RWPE1 (cell line): ENCODE measurements at regions not wholly inside any gene's neighbourhood (a gene's known extent, or its start where the extent isn't known, plus 50 kb on each side); places are given as distances from the start of the nearest gene placed in this dataset.

Experiments used
- CTCF ChIA-PET: fragments of 350-600 bp; sonication (Branson Sonifier 250); formaldehyde crosslinking; extraction: SDS; loops from one replicate; lab custom pipeline; 2021; lab: Yijun Ruan, JAX
- POLR2A ChIA-PET: fragments of 400-600 bp; formaldehyde crosslinking; extraction: SDS; loops from one replicate; lab custom pipeline; 2020; ENCODE audit warnings: antibody characterized with exemption; ENCODE audit not compliant: low non-redundant PET; lab: Yijun Ruan, JAX
- DNase-seq: peaks from one replicate; pipeline ENCODE4 v3.0.0; 2012; ENCODE audit warnings: low spot score
- H3K27ac ChIP-seq: fragments of 450-650 bp; 2 replicates; pipeline ENCODE4 v1.5.1; 2017
- TF ChIP-seq, protein P1 (sequence below): fragments of 450-650 bp; conservative IDR thresholded peaks from 2 replicates; pipeline ENCODE4 v1.5.1; 2017; ENCODE audit warnings: low read depth, mild to moderate bottlenecking

- CTCF ChIA-PET, result no interaction called here
- no peak overlapping the region for H3K27ac ChIP-seq
- TF ChIP-seq, protein P1, sequence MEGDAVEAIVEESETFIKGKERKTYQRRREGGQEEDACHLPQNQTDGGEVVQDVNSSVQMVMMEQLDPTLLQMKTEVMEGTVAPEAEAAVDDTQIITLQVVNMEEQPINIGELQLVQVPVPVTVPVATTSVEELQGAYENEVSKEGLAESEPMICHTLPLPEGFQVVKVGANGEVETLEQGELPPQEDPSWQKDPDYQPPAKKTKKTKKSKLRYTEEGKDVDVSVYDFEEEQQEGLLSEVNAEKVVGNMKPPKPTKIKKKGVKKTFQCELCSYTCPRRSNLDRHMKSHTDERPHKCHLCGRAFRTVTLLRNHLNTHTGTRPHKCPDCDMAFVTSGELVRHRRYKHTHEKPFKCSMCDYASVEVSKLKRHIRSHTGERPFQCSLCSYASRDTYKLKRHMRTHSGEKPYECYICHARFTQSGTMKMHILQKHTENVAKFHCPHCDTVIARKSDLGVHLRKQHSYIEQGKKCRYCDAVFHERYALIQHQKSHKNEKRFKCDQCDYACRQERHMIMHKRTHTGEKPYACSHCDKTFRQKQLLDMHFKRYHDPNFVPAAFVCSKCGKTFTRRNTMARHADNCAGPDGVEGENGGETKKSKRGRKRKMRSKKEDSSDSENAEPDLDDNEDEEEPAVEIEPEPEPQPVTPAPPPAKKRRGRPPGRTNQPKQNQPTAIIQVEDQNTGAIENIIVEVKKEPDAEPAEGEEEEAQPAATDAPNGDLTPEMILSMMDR, result no peak
These were observed 383.0 kb downstream of the SLITRK1 start for GRCh38 chr13:83499286-83499685.

GRCh38 chr13:83498481-83499190 is 383.6 kb downstream of the SLITRK1 start:
- ChIA-PET CTCF (no interaction called here), POLR2A (no interaction called here)
- TF ChIP-seq, protein P1, result no peak
- H3K27ac ChIP-seq, result no peak overlapping the region
- peak; percentile 82 for DNase-seq

More at GRCh38 chr13:83499286-83499685, 383.0 kb downstream of the SLITRK1 start:
- no peak for DNase-seq
- POLR2A ChIA-PET, result no interaction called here

GRCh38 chr13:83498045-83498444 is 384.2 kb downstream of the SLITRK1 start:
- CTCF ChIA-PET, result no interaction called here
- no peak for DNase-seq
- POLR2A ChIA-PET, result no interaction called here
- TF ChIP-seq, protein P1, result no peak
- no peak overlapping the region for H3K27ac ChIP-seq

- no peak for DNase-seq
- ChIA-PET CTCF (no interaction called here), POLR2A (no interaction called here)
- H3K27ac ChIP-seq, result no peak overlapping the region
- TF ChIP-seq, protein P1, result no peak
These were observed 385.8 kb downstream of the SLITRK1 start for GRCh38 chr13:83496501-83496900.

- no peak for DNase-seq
- TF ChIP-seq, protein P1, result no peak
- POLR2A ChIA-PET, result no interaction called here
- CTCF ChIA-PET, result interaction anchor here (0.6 kb wide), 1 partner anchor 15 kb away, joined by 3 read pairs; no protein-coding TSS in a partner anchor
- no peak overlapping the region for H3K27ac ChIP-seq
These were observed 397.2 kb downstream of the SLITRK1 start for GRCh38 chr13:83485101-83485500.

DNA sequence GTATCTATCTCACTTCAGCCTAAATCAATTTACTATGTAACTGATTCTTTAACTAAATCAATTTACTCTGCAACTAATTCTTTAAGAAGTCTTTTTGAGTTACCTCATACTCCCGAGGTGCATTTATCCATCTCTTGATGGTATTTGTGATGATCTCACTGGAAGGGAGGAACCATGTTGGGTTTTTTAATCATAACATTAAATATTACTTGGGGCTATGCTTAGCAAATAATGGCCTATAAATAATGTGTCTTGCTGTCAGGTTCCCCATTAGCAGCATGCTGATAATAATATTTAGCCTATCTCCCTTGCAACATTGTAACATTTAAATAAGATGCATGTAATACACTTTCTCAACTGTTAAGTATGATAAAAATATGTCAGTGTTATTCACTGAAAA is 411.3 kb downstream of the SLITRK1 start:
- CTCF ChIA-PET, result no interaction called here
- POLR2A ChIA-PET, result no interaction called here

More for the DNA sequence above, 411.3 kb downstream of the SLITRK1 start:
- no peak overlapping the region for H3K27ac ChIP-seq
- TF ChIP-seq, protein P1, result no peak
- DNase-seq, result no peak
